GM18520 (cell line): ENCODE measurements at regions not wholly inside any gene's neighbourhood (a gene's known extent, or its start where the extent isn't known, plus 50 kb on each side); places are given as distances from the start of the nearest gene placed in this dataset.

Experiments
- ATAC-seq: cut with Tn5 transposase; IDR thresholded peaks from one replicate; pipeline ENCODE4 v1.9.1; 2021; ENCODE audit not compliant: unreplicated experiment

GRCh38 chr4:45985038-45985437 is 138.8 kb downstream of the GABRG1 start:
- ATAC-seq: no peak

- ATAC-seq: no peak
Observed at GRCh38 chr4:45971108-45971507, 152.7 kb downstream of the GABRG1 start.

DNA sequence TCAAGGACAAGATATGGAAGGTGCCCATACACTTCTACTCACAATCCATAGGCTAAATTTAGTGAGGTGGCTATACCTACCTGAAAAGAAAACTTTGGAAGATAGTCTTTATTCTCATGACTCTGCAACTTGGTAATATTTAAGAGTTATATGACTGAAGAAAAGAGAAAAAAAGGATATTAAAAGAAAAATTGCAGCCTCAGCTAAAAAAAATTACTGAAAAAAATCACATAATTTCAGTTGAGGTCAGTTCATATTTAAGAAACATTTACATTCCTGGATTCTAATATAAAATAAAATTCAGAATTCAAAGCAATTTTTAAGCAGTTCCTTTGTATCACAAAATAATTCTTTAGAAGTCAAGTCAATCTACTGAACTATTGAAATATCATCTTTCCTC is 166.5 kb downstream of the GABRG1 start:
- ATAC-seq: no peak

DNA sequence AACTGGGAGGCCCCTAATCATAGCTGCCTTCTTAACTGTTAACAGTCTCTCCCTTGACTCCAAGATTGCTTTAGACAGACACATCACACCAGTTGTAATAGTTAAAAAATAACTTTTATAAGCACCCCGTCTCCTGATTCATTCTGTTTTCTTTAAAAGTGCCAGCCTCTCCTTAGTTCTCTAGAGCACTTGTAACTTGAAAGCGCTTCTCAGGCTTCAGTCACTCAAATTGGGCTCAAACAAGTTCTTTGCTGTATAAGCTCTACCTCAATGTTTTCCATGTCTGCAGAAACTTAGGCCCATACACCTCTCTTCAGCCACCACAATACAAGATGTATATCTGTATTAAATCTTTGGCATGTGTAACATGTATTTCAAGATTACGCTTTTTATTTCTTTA is 169.6 kb downstream of the GABRG1 start:
- no peak for ATAC-seq

DNA sequence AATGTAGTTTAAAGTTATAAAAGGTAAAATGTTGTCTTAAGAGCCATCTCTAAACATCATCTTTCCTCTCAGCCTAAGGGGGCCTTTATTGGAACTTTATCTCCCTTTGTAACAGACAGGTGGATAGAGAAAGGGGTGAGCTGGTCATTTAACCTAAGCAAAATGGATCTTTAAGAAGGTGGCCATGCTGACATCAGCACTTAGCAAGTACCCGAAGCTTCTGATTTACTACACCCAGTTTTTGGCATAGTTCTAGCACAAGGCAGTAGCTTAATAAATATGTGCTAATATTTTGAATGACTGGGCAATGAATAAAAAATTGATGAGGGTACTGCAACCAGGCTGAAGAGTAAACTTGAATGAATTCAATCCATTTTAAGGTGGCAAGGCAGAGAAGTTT is 172.7 kb downstream of the GABRG1 start:
- ATAC-seq: no peak

GRCh38 chr4:45946699-45947098 is 177.2 kb downstream of the GABRG1 start:
- ATAC-seq: no peak

DNA sequence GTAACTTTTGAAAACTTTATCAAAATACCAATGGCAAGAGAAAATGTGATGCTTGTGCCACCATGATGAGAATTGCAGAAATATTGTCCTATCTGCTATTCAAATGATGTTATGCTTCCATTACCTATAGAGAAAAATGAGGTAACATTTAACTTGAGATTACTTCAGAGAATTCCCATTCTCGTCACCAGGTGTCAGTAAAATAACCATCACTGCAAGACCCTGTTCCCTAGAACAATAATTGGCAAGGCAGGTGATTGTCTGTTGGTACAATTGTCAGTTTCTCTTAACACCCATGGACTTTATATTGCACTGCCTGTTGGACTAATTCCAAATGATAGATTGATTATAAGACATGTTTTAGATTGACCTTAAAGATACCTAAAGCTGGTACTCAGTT is 179.9 kb downstream of the GABRG1 start:
- no peak for ATAC-seq

DNA sequence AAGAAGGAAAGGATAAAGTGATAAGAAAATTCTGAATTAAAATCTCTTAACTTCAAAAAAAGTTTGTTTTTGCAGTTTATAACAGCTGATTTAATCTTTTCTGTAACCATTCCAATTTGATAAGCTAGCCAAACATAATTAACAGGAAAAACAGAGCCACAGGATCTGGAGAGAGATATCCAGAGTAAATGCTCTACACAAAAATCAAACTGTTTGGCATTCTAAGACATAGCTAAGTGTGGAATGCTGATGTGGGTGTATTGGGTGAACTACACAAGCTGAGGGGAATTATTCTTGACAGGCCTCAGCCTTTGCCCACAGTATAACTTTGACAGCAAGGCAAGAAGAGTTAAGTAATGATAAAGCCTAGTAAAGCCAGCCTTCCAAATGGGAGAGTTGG is 184.8 kb downstream of the GABRG1 start:
- no peak for ATAC-seq

- no peak for ATAC-seq
Observed at GRCh38 chr4:45931154-45931553, 192.7 kb downstream of the GABRG1 start.

DNA sequence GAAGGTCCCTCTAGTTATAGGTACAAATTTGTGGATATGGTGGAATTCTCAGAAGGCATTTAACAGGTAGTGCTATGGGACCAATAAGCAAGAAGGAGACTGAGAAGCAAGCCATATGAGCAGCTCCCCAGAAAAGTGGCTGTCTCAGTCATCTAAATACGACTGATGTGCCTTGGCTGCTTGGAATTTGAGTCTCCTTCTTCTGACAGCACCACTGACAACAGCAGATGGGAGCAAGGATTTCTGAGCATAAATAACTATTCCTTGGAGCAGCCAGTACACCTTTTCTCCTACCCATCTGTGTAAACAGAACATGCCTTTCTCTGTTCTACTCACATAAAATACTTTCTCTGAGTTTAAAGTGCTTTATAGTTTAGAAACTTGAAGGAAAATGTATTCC is 196.2 kb downstream of the GABRG1 start:
- no peak for ATAC-seq

GRCh38 chr4:45925809-45926208 is 198.0 kb downstream of the GABRG1 start:
- no peak for ATAC-seq

DNA sequence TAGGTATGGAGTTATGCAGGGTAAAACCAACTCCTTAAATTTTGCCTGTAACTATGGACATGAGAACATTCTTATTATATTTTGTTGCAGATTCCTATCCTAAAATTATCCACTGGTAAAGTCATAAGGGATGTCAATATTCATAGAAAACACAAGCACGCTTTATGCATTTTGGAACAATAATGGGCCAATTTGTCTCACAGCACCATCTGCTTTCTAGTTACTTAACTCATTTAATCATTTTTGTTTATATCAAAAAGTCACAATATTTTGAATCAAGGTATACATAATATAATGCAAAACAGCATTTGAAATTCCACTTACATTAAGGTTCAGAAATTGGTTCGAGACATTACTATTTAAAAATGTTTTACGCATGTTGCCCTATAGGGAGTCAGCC is 203.0 kb downstream of the GABRG1 start:
- ATAC-seq: no peak

- no peak for ATAC-seq
Observed at GRCh38 chr4:45910511-45910910, 213.3 kb downstream of the GABRG1 start.

DNA sequence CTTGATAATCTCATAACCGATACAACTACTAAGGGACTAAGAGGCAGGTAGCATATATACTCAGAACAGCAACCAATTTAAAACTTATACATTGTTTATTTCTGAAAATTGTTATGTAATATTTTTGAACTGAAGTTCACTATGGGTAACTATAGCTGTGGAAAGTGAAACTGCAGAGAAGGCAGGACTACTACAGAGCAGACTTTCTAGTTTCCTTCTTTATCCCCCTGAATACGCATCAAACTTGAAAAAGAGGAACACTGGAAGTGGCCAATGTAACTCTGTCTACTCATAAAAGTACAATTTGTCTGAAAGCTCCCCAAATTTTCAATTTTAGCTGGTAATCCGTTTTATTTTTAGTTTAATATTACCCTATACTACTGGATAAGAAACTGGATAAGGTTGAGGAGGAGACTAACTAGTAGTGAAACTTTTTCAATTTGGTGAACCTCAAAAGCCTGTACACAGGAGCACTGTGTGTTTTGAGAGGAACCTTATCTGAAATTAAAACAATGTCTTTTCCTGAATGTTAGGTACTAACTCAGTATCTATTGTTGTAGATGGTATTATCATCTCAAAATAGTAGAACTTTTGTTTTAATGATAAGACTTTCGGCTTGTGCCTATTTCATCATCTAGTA is 225.8 kb downstream of the GABRG1 start:
- no peak for ATAC-seq

GRCh38 chr4:45883421-45883820 is 240.4 kb downstream of the GABRG1 start:
- no peak for ATAC-seq

- ATAC-seq: no peak
Observed at GRCh38 chr4:45876235-45876890, 247.5 kb downstream of the GABRG1 start.

GRCh38 chr4:45869184-45869583 is 254.7 kb downstream of the GABRG1 start:
- ATAC-seq: no peak

- no peak for ATAC-seq
Observed at GRCh38 chr4:45865781-45866180, 258.1 kb downstream of the GABRG1 start.

GRCh38 chr4:45855857-45856256 is 268.0 kb downstream of the GABRG1 start:
- no peak for ATAC-seq

DNA sequence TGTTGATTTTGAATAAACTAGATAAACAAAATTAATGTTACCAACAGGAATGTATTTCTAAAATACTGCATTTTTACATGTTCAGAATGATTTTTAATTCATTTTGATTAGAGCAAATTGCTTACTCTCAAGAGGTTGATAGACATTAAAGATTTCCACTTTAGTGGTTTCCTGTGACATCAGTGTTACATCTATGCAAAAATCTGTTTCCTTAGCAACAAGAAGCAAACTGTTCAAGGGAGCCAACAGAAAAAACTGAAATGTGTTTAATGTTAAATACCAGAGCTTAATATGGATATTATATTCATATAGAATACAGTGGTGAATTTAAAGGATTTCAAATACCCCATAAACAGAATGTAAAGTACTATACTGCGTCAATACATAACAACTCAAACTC is 277.8 kb downstream of the GABRG1 start:
- no peak for ATAC-seq

GRCh38 chr4:45841791-45842190 is 282.1 kb downstream of the GABRG1 start:
- no peak for ATAC-seq

GRCh38 chr4:45831692-45832091 is 292.2 kb downstream of the GABRG1 start:
- no peak for ATAC-seq

- ATAC-seq: no peak
Observed at GRCh38 chr4:45803994-45804393, 319.9 kb downstream of the GABRG1 start.
